K562 (cell line): ENCODE measurements at regions not wholly inside any gene's neighbourhood (a gene's known extent, or its start where the extent isn't known, plus 50 kb on each side); places are given as distances from the start of the nearest gene placed in this dataset.

Experiments
- ATAC-seq: fragments of 200-7000 bp; cut with Tn5 transposase; 3 replicates; pipeline ENCODE4 v1.9.1; 2020; ENCODE audit warnings: moderate library complexity
- BruUV-seq: library from RNA; stranded (reverse); fragments of 400-500 nt; replicated peaks from 2 replicates; lab custom pipeline; 2021; lab: Mats Ljungman, UMichigan
- CTCF ChIA-PET: fragments of 300-600 bp; formaldehyde crosslinking; extraction: SDS; loops from one replicate; lab custom pipeline; 2021; ENCODE audit warnings: low intra/inter-chr PET ratio; lab: Yijun Ruan, JAX
- POLR2A ChIA-PET: fragments of 300-600, 350-650 bp; sonication (Branson Sonifier 250); formaldehyde crosslinking; extraction: SDS; loops from one replicate; lab custom pipeline; 2021; ENCODE audit warnings: antibody characterized with exemption, inconsistent platforms; lab: Yijun Ruan, JAX
- DNase-seq, 4 experiments: peaks; one replicate each; pipeline versions ENCODE4 v3.0.0 to v3.0.0-alpha.2; 2011 to 2018; ENCODE audit warnings: low spot score in 3 of 4, mixed read lengths in 3 of 4; ENCODE audit errors: extremely low read depth in 1 of 4
- FAIRE-seq: peaks from 2 replicates; lab custom pipeline; 2011; peaks lifted over from hg19 to GRCh38; lab: Jason Lieb, UNC
- H2AFZ ChIP-seq: 2 replicates; pipeline ENCODE4 v1.6.0; 2011; ENCODE audit warnings: low read depth, low read length, control low read depth, inconsistent platforms
- H3K27ac ChIP-seq: fragments of 200-600 bp; 3 replicates; pipeline ENCODE4 v1.8.0; 2011; ENCODE audit warnings: low read depth, mild to moderate bottlenecking, control low read depth, inconsistent platforms, low read length, moderate library complexity, mixed read lengths; ENCODE audit errors: extremely low read depth
- H3K27me3 ChIP-seq, 2 experiments: fragments of 300-600 bp in 1 of 2; 2 replicates in 1 of 2; 3 replicates in 1 of 2; pipeline versions ENCODE4 v1.6.0 to v1.8.0; 2011; ENCODE audit warnings: inconsistent platforms in 2 of 2, low read length in 2 of 2, mild to moderate bottlenecking in 1 of 2, mixed read lengths in 1 of 2, moderate library complexity in 1 of 2; ENCODE audit not compliant: control insufficient read depth in 2 of 2, insufficient read depth in 2 of 2
- H3K36me3 ChIP-seq: fragments of 300-600 bp; 3 replicates; pipeline ENCODE4 v1.8.0; 2011; ENCODE audit warnings: mild to moderate bottlenecking, low read length, inconsistent platforms; ENCODE audit not compliant: control insufficient read depth, insufficient read depth
- H3K4me1 ChIP-seq, 2 experiments: fragments of 200-600 bp in 1 of 2; replicated peaks in 1 of 2; 2 replicates in 1 of 2; 3 replicates in 1 of 2; pipeline versions ENCODE4 v1.5.1 to v1.8.0; 2011; ENCODE audit warnings: inconsistent platforms in 2 of 2, low read length in 2 of 2, mild to moderate bottlenecking in 1 of 2, mixed read lengths in 1 of 2, moderate library complexity in 1 of 2; ENCODE audit not compliant: control insufficient read depth in 2 of 2, insufficient read depth in 2 of 2
- H3K4me2 ChIP-seq: 2 replicates; pipeline ENCODE4 v1.6.1; 2011; ENCODE audit warnings: low read length, control low read depth, inconsistent platforms, mixed read lengths; ENCODE audit not compliant: insufficient read depth
- H3K4me3 ChIP-seq: fragments of 200-600 bp; sonication (generic), shearing (Covaris generic); 2 replicates; pipeline ENCODE4 v1.5.1; 2016; ENCODE audit warnings: control low read depth, inconsistent platforms
- H3K79me2 ChIP-seq: fragments of 200-600 bp; 3 replicates; pipeline ENCODE4 v1.8.0; 2011; ENCODE audit warnings: low read length, inconsistent platforms; ENCODE audit not compliant: control insufficient read depth, insufficient read depth
- H3K9ac ChIP-seq, 2 experiments: 2 replicates each; pipeline versions ENCODE4 v1.6.0 to v1.6.1; 2011; ENCODE audit warnings: low read depth in 2 of 2, low read length in 2 of 2, control low read depth in 1 of 2, inconsistent platforms in 1 of 2, mild to moderate bottlenecking in 1 of 2, mixed read lengths in 1 of 2; ENCODE audit not compliant: insufficient read depth in 1 of 2
- H3K9me1 ChIP-seq: one replicate; pipeline ENCODE4 v1.6.0; 2011; ENCODE audit warnings: inconsistent platforms, mild to moderate bottlenecking, low read length, moderate library complexity; ENCODE audit not compliant: control insufficient read depth, insufficient read depth
- H3K9me3 ChIP-seq: replicated peaks from 2 replicates; pipeline ENCODE4 v1.5.1; 2011; ENCODE audit warnings: low read depth, low read length, inconsistent platforms; ENCODE audit not compliant: control insufficient read depth, insufficient read depth
- H4K20me1 ChIP-seq: replicated peaks from 2 replicates; pipeline ENCODE4 v1.6.1; 2011; ENCODE audit warnings: low read length, inconsistent platforms, mixed read lengths; ENCODE audit not compliant: control insufficient read depth, insufficient read depth
- AFF1 ChIP-seq, 2 experiments: fragments of 450-650 bp; IDR thresholded peaks; 2 replicates each; pipeline ENCODE4 v1.6.1; 2018; ENCODE audit warnings: mild to moderate bottlenecking in 2 of 2, low read depth in 1 of 2; ENCODE audit not compliant: partially characterized antibody in 2 of 2
- CC2D1A ChIP-seq: fragments of 450-650 bp; IDR thresholded peaks from 2 replicates; pipeline ENCODE4 v1.6.1; 2017; ENCODE audit warnings: mild to moderate bottlenecking
- GATAD2A ChIP-seq: fragments of 450-650 bp; IDR thresholded peaks from 2 replicates; pipeline ENCODE4 v1.6.1; 2017
- NCOA6 ChIP-seq: fragments of 450-650 bp; IDR thresholded peaks from 2 replicates; pipeline ENCODE4 v1.6.1; 2017; ENCODE audit warnings: mild to moderate bottlenecking
- NONO ChIP-seq, 2 experiments: fragments of 200-400 bp in 1 of 2; fragments of 450-650 bp in 1 of 2; formaldehyde crosslinking in 1 of 2; IDR thresholded peaks; 2 replicates each; pipeline ENCODE4 v1.6.1; 2017; ENCODE audit warnings: low read depth in 2 of 2, mild to moderate bottlenecking in 2 of 2, moderate library complexity in 2 of 2, low read length in 1 of 2
- NR3C1 ChIP-seq: sonication (generic); formaldehyde crosslinking; IDR thresholded peaks from 2 replicates; pipeline ENCODE4 v1.8.1; 2022; ENCODE audit warnings: missing genetic modification reagents
- SIX5 ChIP-seq, 2 experiments: IDR thresholded peaks; 2 replicates each; pipeline ENCODE4 v1.6.1; 2011; ENCODE audit warnings: low read length in 2 of 2, borderline replicate concordance in 1 of 2, low read depth in 1 of 2, mild to moderate bottlenecking in 1 of 2, moderate library complexity in 1 of 2; ENCODE audit not compliant: insufficient read depth in 1 of 2
- SMARCB1 ChIP-seq: IDR thresholded peaks from 2 replicates; pipeline ENCODE4 v1.6.1; 2011; ENCODE audit warnings: improper control_type of control experiment, low read depth; ENCODE audit not compliant: insufficient read length
- TCF15 ChIP-seq: fragments of 250-450 bp; sonication (Bioruptor Pico); IDR thresholded peaks from 2 replicates; pipeline ENCODE4 v1.8.0; 2022; ENCODE audit warnings: moderate library complexity, mild to moderate bottlenecking, inconsistent platforms
- ZBTB1 ChIP-seq: sonication (generic); formaldehyde crosslinking; IDR thresholded peaks from 2 replicates; pipeline ENCODE4 v1.8.1; 2023; ENCODE audit warnings: missing genetic modification reagents, low read depth, mild to moderate bottlenecking, borderline replicate concordance
- ZKSCAN1 ChIP-seq: fragments of 150-350 bp; IDR thresholded peaks from 2 replicates; pipeline ENCODE4 v1.6.1; 2016; ENCODE audit warnings: low read depth, low read length
- ZNF124 ChIP-seq: sonication (generic); formaldehyde crosslinking; IDR thresholded peaks from 2 replicates; pipeline ENCODE4 v1.8.1; 2022; ENCODE audit warnings: missing genetic modification reagents
- ZNF3 ChIP-seq: fragments of 250-450 bp; sonication (Bioruptor Pico); IDR thresholded peaks from 2 replicates; pipeline ENCODE4 v1.5.0; 2021; ENCODE audit warnings: mild to moderate bottlenecking, moderate library complexity
- ZNF589 ChIP-seq: fragments of 200-800 bp; sonication (Bioruptor generic); IDR thresholded peaks from 2 replicates; pipeline ENCODE4 v1.6.1; 2016; ENCODE audit warnings: low read depth, missing genetic modification characterization, missing compliant biosample characterization
- ZNF696 ChIP-seq: fragments of 250-450 bp; sonication (Bioruptor Pico); conservative IDR thresholded peaks from 2 replicates; pipeline ENCODE4 v1.4.0; 2020; ENCODE audit warnings: mild to moderate bottlenecking, moderate library complexity
- ZSCAN29 ChIP-seq: fragments of 450-650 bp; IDR thresholded peaks from 2 replicates; pipeline ENCODE4 v1.6.1; 2017
- WGBS: fragments of 100-300 bp; shearing (Covaris generic); methylation state at CpG from one replicate; pipeline ENCODE4 v1.1.6; 2016; ENCODE audit warnings: low coverage, mixed read lengths; ENCODE audit not compliant: insufficient coverage; ENCODE audit errors: missing lambda C conversion rate; 5-methylcytosine and 5-hydroxymethylcytosine counted together
- in situ Hi-C: fragments of 300-500 bp; cut with MboI; formaldehyde crosslinking; loops from 4 replicates; pipeline ENCODE4 v1.15.0; 2018; ENCODE audit warnings: inconsistent platforms, mixed read lengths
- intact Hi-C: fragments of 100-400 bp; cut with micrococcal nuclease; formaldehyde crosslinking; loops from 2 replicates; pipeline ENCODE4 v1.14.2; 2022

- TF ChIP-seq SIX5 (IDR thresholded peaks at IDR 0.05; ENCODE audit: borderline replicate concordance in 1 of 2, insufficient read depth in 1 of 2, low read depth in 1 of 2, low read length in 2 of 2), result no peak
- TF ChIP-seq ZSCAN29, result no peak
- no peak for TF ChIP-seq TCF15 (CRISPR knock-in tag)
- no peak for TF ChIP-seq ZNF124 (CRISPR knock-in tag)
- TF ChIP-seq CC2D1A, result no peak
- TF ChIP-seq NCOA6, result no peak
- TF ChIP-seq ZNF3 (CRISPR knock-in tag), result no peak
- TF ChIP-seq, all 486 proteins: peak for 0
Observed at GRCh38 chr5:67543720-67544270, 347.2 kb upstream of the CD180 start (continued).

DNA sequence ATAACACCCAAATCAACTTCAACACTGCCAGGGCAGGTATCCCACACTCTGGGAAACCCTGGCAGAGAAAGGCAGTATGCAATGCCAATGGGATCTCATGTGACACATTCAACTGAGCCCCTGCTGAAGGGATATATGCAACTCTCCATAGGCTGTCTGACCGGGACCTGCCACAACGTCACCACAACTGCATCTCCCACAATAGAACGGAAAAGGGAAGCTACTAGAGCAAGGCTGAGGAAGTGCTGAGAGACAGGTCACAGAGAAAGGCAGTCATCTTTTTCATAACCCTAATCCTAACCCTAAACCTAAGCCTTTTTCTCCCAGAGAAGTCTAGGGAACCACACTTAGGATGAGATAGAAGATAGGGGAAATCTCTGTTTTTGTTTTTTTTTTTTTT lies 345.9 kb upstream of the CD180 start:
- Histone ChIP-seq H3K27me3 (no peaks in the 10 kb centered on the region), H3K79me2 (no peaks in the 10 kb centered on the region), H4K20me1 (no peaks in the 10 kb centered on the region), H3K9me3 (no peaks in the 10 kb centered on the region), H2AFZ (no peak overlapping the region), H3K9ac (no peak overlapping the region), H3K4me2 (no peak overlapping the region), H3K4me3 (no peak overlapping the region), H3K36me3 (no peaks in the 10 kb centered on the region), H3K27ac (no peak overlapping the region), H3K4me1 (no peaks in the 10 kb centered on the region), H3K9me1 (no peaks in the 10 kb centered on the region)
- whole genome bisulfite sequencing, result 0% methylated on average over 3 of the region's 3 CpGs
- in situ Hi-C loops (no loop called here), intact Hi-C loops (no loop called here)
- DNase-seq (no peak), ATAC-seq (no peak), FAIRE-seq (no peak)
- no TSS peak for BruUV-seq
- CTCF ChIA-PET, result no interaction called here
- POLR2A ChIA-PET, result no interaction called here
- TF ChIP-seq NONO (IDR thresholded peaks at IDR 0.05; ENCODE audit: low read depth in 2 of 2, low read length in 1 of 2) (no peak), ZBTB1 (CRISPR knock-in tag) (no peak), AFF1 (IDR thresholded peaks at IDR 0.05; ENCODE audit: low read depth in 1 of 2, partially characterized antibody in 2 of 2) (no peak), ZNF696 (no peak), NR3C1 (no peak), ZKSCAN1 (no peak), ZNF589 (CRISPR knock-in tag) (no peak), GATAD2A (no peak), SMARCB1 (no peak)
